ENCODE measurements at regions not wholly inside any gene's neighbourhood (a gene's known extent, or its start where the extent isn't known, plus 50 kb on each side); places are given as distances from the start of the nearest gene placed in this dataset.
"Not testable (repeated sequence)": the region's sequence is repeated elsewhere in the genome, so short reads cannot be mapped to it uniquely, and the experiment has no call there.

DNA sequence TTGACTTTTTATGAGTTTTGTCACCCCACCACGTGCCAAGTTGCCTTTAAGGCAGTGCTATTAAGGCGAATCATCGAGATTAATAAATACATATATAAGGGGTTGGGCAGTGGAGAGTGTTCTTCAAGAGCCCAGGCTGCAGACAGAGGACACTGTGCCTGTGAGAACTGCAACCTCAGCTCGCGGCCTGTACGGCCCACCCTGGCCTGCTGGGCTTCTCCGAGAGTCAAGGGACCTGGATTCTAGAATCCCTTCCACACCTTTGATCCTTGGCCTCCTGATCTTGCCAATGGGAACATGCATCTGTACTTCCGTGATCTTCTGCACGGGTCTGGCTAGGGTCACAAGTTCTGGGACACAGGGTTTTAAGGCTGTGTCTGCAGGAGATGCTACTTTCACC lies 54.5 kb downstream of the IRX5 start:
- DNase-seq, result no peak

GRCh38 chr16:54985668-54986067 lies 55.0 kb downstream of the IRX5 start:
- no peak for DNase-seq

DNA sequence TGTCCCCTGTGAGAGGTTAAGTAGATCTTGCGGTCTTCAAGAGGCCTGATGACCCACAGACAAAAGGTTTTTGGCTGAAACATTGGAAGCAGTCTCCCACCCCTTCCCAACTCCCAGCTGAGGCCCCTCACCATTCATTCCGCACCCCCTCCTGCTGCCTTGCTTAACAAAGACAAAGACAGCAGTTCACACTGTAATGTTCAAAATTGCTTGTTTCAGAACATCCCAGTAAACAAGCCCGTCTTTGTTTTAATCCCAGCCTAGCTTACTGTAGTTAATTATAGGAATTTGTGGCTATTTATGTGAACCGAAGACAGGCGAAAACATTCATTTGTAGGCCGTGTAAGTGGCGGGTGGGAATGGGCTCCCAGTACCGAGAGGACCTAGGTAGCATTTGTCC lies 55.7 kb downstream of the IRX5 start:
- no peak for DNase-seq

DNA sequence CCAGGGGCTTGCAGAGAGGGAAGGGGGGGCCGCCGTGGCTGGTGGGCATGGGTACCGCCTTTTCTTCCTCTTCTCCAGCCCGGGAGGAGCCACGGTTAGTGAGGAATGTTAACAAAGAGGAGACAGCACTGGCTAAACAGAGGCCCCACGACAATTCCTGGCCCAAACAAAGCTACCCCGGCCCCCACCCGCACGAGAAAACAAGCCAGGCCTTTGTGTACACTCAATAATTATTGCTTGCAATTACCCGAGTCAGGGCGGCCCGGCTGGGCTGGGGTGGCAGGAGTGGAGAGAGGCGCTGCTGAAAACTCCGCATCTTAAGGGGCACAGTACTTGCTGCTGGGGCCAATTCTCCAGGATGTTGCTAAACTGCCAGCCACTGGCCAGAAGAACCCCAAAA lies 56.4 kb downstream of the IRX5 start:
- DNase-seq, result no peak

DNA sequence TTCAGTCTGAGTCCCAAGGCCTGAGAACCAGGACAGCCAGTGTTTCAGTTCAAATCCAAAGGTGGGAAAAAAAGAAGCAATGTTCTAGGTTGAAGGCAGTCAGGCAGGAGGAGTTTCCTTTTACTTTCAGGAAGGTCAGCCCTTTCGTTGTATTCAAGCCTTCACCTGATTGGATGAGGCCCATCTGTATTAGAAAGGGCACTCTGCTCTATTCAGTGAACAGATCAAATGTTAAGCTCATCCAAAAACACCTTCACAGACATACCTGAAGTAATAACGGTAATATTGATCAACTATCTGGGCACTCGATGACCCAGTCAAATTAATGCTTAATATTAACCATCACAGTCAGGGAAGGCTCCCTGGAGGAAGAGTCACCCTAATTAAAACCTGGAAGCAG lies 60.9 kb downstream of the IRX5 start:
- no peak for DNase-seq

GRCh38 chr16:54991946-54992345 lies 61.3 kb downstream of the IRX5 start:
- not testable (repeated sequence) for DNase-seq

- DNase-seq, result no peak
Measured at GRCh38 chr16:54993106-54993895, 62.6 kb downstream of the IRX5 start.

- no peak for DNase-seq
Measured at GRCh38 chr16:54996186-54996585, 65.5 kb downstream of the IRX5 start.

DNA sequence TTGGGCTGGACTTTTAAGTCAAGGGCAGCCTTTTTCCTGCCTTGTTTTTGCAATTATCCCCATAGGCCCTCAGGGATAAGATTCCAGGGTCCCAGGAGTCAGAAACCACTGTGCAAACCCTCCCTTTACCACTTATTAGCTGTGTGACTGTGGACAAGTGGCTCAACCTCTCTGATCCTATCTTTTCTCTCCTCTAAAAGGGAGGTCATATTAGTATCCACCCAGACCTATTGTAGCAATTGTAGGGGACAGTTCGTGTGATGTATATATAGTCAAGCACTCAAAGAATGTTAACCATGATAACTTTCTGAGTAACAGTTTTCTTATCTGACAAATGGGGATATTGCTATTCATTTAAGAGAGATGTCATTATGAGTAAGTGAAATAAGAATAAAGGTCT lies 68.2 kb downstream of the IRX5 start:
- no peak for DNase-seq

- DNase-seq, result no peak
Measured at GRCh38 chr16:54999481-54999880, 68.8 kb downstream of the IRX5 start.

DNA sequence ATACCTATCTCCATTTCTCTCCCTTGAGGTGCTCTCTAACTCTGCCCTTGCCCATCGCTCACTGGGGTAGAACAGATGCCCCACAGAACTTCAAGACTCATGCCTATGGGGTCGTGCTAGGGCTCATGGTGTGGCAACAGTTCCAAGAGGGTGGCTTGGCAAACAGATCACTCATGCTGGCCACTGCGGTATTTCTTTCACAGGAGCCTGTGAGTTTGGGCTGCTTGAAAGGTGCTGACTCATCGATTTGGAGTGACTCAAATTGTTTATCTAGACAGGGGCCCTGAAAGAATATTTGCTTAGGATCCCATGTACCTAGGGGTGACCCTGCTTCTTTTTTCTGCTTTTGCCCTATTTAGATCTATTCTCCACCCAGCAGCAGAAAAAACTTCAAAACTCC lies 69.9 kb downstream of the IRX5 start:
- no peak for DNase-seq

- DNase-seq, result no peak
Measured at GRCh38 chr16:55001931-55002330, 71.3 kb downstream of the IRX5 start.

DNA sequence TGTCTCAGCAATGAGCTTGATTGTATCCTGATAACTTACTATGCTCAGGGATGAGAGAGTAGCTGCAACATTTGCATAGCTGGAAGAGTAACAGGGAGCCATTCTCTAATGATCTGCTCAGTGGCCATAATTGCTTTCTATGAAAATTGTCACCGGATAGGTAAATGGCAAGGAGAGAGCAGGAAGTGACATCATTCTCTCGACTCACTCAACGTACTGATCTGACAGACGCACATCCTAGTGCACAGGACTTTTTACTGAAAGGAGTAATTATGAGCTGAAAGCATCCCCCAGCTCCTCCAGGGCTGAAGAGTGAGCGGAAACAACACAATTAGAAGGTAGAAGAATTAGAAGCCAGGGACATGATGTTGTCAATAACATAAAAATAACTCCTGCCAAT lies 71.8 kb downstream of the IRX5 start:
- no peak for DNase-seq

GRCh38 chr16:55003306-55003705 lies 72.6 kb downstream of the IRX5 start:
- DNase-seq, result no peak

GRCh38 chr16:55003916-55004315 lies 73.3 kb downstream of the IRX5 start:
- no peak for DNase-seq

GRCh38 chr16:55007504-55007903 lies 76.8 kb downstream of the IRX5 start:
- DNase-seq, result no peak

- no peak for DNase-seq
Measured at GRCh38 chr16:55008836-55009510, 78.3 kb downstream of the IRX5 start.

GRCh38 chr16:55009581-55009980 lies 78.9 kb downstream of the IRX5 start:
- DNase-seq, result no peak

DNA sequence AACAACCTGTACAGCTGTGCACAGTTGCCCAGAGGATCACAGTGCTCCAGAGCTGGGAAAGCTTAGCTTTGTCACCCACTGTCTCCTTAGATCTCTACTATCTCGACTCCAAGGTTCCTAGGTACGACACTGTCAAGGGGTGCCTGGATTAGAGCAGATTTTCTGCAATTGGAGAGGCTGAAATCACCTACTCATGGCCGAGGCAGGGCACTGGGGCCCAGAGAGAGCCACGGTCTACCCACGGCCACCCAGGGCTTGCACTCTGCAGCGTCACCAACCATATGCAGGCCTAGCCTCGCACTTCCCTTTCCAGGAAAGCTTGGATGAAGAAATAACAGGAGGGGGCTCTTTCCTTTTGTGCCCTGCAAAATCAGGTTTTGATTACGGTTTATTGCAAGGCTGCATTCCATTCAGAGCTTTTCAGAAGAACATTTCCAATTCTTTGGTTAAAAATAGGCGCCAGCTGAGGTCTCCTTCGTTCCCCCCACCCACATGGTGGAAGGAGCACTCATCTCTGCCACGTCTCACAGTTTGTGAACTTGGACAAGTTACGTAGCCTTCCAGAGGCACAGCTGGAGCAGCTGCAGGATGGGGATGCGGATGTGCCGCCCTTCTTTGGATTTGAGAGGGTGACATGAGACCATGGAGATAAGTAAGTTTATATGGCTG lies 80.0 kb downstream of the IRX5 start:
- DNase-seq, result no peak

DNA sequence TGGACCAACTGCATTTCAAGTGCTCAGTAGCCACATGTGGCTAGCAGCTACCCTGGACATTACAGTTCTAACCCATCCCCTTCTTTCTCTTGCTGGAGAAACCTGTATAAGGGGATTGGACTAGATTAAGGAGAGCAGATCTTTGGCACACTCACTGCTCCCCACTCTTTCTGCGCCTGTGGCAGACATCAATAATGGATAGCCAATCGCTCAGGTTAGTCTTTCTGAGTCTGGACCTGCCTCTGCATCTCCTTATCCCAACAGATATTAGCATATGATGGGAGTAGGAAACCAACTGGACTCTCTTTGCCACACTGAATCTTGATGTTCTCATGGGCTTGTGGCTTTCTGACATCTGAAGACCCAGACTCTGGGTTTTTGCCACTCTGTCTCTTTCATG lies 81.7 kb downstream of the IRX5 start:
- DNase-seq, result no peak

GRCh38 chr16:55012793-55013192 lies 82.1 kb downstream of the IRX5 start:
- DNase-seq, result no peak

DNA sequence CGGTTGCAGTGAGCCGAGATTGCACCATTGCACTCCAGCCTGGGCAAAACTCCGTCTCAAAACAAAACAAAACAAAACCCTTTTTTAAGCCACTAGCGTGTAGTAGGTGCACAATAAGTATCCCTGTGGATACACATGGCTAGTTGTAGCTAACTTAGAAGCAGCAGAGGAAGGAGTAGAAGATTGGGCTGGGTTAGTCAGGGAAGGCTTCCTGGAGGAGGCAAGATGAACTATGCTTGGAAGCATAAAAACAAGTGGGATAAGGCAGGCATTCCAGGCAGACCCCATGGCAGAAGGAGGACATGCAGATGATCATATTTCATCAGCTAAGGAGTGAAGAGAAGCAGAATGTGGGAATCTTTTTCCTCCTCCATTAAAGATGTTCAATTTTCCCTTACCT lies 83.4 kb downstream of the IRX5 start:
- DNase-seq, result no peak

DNA sequence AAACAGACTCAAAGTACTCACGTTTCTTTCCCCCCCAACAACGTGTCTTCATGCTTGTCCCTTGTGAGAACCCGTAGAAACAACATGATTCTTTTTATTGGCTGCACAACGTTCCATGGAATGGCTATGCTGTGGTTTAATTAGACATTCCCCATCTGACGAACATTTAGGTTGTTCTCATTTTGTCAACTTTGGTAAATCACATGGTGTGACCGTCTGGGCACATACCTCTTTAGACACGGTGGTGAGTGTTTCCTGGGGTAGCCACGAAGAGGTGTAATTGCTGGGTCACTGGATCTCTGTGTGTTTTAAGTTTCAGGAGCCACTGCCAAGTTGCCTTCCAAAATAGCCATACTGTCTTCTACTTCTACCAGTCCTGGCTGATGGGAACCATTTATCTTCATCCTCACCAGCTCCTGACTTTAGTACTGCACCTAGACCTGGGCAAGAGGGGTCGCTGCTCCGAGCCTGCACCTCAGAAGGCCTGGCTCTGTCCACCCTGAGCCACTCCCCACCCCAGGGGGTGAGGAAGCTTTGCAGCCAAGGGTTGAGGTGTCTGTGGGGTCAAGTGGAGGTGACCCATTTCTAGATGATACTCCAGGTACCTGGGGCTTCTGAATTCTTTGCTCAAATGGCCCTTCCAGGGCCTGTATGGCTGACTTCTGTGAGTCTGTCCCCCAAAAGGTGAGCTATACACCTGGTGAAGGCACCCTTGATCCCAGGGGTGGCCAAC lies 84.7 kb downstream of the IRX5 start:
- no peak for DNase-seq

DNA sequence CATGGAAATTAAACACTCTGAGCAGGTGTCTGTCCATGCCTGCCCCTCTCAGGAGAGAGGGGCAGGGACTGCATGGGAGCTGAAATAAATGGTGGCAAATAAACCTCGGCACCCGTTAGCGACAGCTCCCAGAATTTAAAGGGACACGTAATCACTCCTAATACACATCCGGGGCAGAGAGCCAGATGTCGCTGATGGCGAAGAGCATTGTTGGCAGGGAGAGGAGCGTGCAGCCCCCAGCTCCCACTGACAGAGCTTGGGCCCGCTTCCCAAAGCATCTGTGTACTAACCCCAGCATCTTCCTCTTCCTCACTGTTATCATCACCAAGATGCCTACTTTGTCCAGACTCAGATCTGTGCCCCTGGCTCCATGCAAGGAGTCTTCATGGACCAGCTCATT lies 85.8 kb downstream of the IRX5 start:
- no peak for DNase-seq

Data from NCI-H524 treated with DMSO at 0.1 percent for 48 hours (cell line).